Fibroblast of villous mesenchyme (primary cell): ENCODE measurements at regions not wholly inside any gene's neighbourhood (a gene's known extent, or its start where the extent isn't known, plus 50 kb on each side); places are given as distances from the start of the nearest gene placed in this dataset.

Experiments
- DNase-seq: peaks from one replicate; pipeline ENCODE4 v3.0.0-alpha.2; 2010; ENCODE audit warnings: low read depth
- H3K4me3 ChIP-seq: 2 replicates; pipeline ENCODE4 v1.5.1; 2011; ENCODE audit warnings: low read depth, mild to moderate bottlenecking, low read length
- CTCF ChIP-seq: IDR thresholded peaks from 2 replicates; pipeline ENCODE4 v1.5.1; 2012; ENCODE audit warnings: low read depth, mild to moderate bottlenecking, low read length; ENCODE audit not compliant: insufficient read depth

DNA sequence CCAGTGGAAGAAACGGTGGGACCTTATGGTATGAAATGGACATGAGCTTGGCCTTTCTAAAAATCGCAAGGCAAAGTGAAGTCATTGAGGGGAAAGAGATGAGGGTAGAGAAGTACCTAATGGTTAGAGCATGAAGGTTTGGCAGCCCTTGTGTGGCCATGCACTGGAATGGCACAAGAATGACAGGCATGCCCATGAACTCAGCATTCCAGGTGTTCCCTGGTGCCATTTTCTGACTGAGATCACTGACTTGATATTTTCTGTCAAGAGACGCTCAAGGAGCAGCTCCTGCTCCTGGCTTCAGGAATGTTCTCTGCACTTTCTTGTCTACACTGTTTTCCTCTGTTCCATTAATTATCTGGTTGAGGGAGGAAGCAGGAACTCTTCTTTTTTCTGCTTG, 225.0 kb upstream of the SLC10A2 start:
- no peak overlapping the region for H3K4me3 ChIP-seq
- no peak for DNase-seq
- TF ChIP-seq CTCF: no peak

DNA sequence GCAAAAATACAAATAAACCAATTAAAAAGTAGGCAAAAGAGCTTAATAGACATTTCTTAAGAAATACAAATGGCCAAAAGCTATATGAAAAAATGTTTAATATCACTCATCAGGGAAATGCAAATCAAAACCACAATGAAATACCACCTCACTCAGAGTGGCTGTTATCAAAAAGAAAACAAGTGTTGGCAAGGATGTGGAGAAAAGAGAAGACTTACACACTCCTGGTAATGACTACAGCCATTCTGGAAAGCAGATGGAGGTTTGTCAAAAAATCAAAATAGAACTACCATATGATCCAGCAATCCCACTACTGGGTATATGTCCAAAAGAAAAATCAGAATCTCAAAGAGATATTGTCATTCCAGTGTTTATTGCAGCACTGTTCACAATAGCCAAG, 223.5 kb upstream of the SLC10A2 start:
- TF ChIP-seq CTCF: no peak
- no peak for DNase-seq
- H3K4me3 ChIP-seq: no peak overlapping the region

- no peak for DNase-seq
Measured at GRCh38 chr13:103288114-103288513, 221.9 kb upstream of the SLC10A2 start.

GRCh38 chr13:103287659-103288058, 221.4 kb upstream of the SLC10A2 start:
- H3K4me3 ChIP-seq: no peak overlapping the region
- no peak for TF ChIP-seq CTCF
- DNase-seq: no peak

More at GRCh38 chr13:103288114-103288513, 221.9 kb upstream of the SLC10A2 start:
- TF ChIP-seq CTCF: no peak
- no peak overlapping the region for H3K4me3 ChIP-seq

- H3K4me3 ChIP-seq: no peak overlapping the region
- DNase-seq: no peak
- no peak for TF ChIP-seq CTCF
Measured at GRCh38 chr13:103284466-103284865, 218.2 kb upstream of the SLC10A2 start.

DNA sequence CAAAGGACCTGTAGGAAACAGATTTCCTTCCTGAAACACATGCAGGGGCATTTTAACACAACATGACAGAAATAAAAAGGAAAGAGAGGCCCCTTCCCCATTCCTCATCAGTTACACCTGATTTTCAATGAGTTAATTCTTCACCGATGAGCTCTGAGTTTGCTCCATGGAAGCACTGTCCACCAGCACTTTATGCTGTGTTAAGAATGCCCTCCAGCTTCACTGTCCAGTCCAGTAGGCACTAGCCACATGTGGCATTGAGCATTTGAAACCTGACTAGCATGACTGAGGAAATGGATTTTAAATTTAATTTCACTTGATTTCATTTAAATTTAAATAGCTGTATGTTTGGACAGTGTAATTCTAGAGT, 217.2 kb upstream of the SLC10A2 start:
- no peak for DNase-seq
- TF ChIP-seq CTCF: no peak
- no peak overlapping the region for H3K4me3 ChIP-seq

GRCh38 chr13:103282571-103283450, 216.6 kb upstream of the SLC10A2 start:
- no peak overlapping the region for H3K4me3 ChIP-seq
- TF ChIP-seq CTCF: no peak
- DNase-seq: peak; percentile 45
